HUES64 (cell line): ENCODE measurements at regions not wholly inside any gene's neighbourhood (a gene's known extent, or its start where the extent isn't known, plus 50 kb on each side); places are given as distances from the start of the nearest gene placed in this dataset.
"Not testable (repeated sequence)": the region's sequence is repeated elsewhere in the genome, so short reads cannot be mapped to it uniquely, and the experiment has no call there.

Source experiments
- H3K27ac ChIP-seq: 2 replicates; pipeline ENCODE4 v1.7.0; 2013; ENCODE audit warnings: low read depth, low read length, inconsistent platforms
- H3K27me3 ChIP-seq: 2 replicates; pipeline ENCODE4 v1.6.1; 2013; ENCODE audit warnings: mild to moderate bottlenecking, low read length; ENCODE audit not compliant: insufficient read depth
- H3K36me3 ChIP-seq: 2 replicates; pipeline ENCODE4 v1.6.1; 2013; ENCODE audit warnings: mild to moderate bottlenecking, low read length; ENCODE audit not compliant: insufficient read depth
- H3K4me1 ChIP-seq: 2 replicates; pipeline ENCODE4 v1.6.1; 2013; ENCODE audit warnings: mild to moderate bottlenecking, low read length, moderate library complexity; ENCODE audit not compliant: insufficient read depth
- H3K4me3 ChIP-seq: 2 replicates; pipeline ENCODE4 v1.5.1; 2013; ENCODE audit warnings: mild to moderate bottlenecking, low read length, moderate library complexity
- H3K9ac ChIP-seq: 2 replicates; pipeline ENCODE4 v1.6.1; 2013; ENCODE audit warnings: mild to moderate bottlenecking, low read depth, low read length
- H3K9me3 ChIP-seq: 2 replicates; pipeline ENCODE4 v1.6.1; 2013; ENCODE audit warnings: low read depth, low read length; ENCODE audit not compliant: insufficient read depth
- WGBS: fragments of 150-250, 120-280 bp; methylation state at CpG from one replicate; pipeline ENCODE4 v1.1.7; 2013; ENCODE audit warnings: missing lambda C conversion rate; 5-methylcytosine and 5-hydroxymethylcytosine counted together

DNA sequence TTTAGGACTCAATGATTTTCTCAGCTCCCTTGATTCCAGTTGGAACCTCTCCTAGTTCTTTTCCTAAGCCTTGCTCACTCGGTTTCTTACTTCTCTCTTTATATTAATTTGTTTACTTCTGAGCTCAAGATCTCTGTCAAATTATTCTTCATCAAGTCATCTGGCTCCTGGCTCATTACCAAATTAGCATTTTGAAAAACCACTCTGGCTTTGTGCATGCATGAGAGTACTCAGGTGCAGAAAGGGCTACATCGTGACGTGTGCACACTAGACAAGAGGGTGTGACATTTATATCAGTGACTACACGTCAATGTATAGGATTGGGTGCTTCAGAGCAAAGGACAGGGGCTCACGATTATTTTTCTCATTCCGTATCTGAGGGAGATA, 645.7 kb upstream of the DPP6 start:
- no peaks in the 10 kb centered on the region for H3K27me3 ChIP-seq
- no peaks in the 10 kb centered on the region for H3K4me1 ChIP-seq
- H3K9me3 ChIP-seq = peaks cover 75% of the 10 kb centered on the region
- WGBS = 71% methylated on average over 6 of the region's 6 CpGs
- no peak overlapping the region for H3K9ac ChIP-seq
- no peaks in the 10 kb centered on the region for H3K36me3 ChIP-seq
- no peak overlapping the region for H3K27ac ChIP-seq
- no peak overlapping the region for H3K4me3 ChIP-seq

DNA sequence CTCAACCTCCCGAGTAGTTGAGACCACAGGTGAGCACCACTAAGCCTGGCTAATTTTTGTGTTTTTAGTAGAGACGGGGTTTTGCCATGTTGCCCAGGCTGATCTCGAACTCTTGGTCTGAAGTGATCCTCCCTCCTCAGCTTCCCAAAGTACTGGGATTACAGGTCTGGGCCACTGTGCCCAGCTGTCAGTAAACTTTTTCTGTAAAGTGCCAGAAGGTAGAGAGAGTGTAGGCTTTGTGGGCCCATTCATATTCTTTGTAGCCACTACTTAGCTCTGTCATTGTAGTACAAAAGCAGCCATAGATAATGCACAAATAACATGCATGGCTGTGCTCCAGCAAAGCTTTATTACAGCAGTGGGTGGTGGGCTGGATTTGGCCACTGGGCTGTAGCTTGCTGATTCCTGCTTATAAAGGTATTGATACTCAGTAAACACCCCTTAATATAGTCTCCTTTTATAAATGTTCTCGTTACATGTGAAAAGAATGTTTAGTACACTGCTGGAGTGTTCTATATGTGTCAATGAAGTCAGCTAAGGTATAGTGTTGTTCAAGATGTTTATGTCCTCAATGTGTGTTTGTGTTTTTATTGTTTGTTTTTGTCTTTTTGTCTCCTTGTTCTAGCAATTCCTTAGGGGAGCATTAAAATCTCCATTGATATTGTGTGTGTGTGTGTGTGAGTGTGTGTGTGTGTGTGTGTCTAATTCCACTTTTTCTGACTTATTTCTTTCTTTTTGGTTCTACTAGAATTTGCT, 644.7 kb upstream of the DPP6 start:
- Histone ChIP-seq H3K9ac (no peak overlapping the region), H3K4me1 (no peaks in the 10 kb centered on the region), H3K27me3 (no peaks in the 10 kb centered on the region), H3K36me3 (no peaks in the 10 kb centered on the region), H3K4me3 (no peak overlapping the region), H3K27ac (no peak overlapping the region), H3K9me3 (peaks cover 76% of the 10 kb centered on the region)
- WGBS = 73% methylated on average over 4 of the region's 4 CpGs

DNA sequence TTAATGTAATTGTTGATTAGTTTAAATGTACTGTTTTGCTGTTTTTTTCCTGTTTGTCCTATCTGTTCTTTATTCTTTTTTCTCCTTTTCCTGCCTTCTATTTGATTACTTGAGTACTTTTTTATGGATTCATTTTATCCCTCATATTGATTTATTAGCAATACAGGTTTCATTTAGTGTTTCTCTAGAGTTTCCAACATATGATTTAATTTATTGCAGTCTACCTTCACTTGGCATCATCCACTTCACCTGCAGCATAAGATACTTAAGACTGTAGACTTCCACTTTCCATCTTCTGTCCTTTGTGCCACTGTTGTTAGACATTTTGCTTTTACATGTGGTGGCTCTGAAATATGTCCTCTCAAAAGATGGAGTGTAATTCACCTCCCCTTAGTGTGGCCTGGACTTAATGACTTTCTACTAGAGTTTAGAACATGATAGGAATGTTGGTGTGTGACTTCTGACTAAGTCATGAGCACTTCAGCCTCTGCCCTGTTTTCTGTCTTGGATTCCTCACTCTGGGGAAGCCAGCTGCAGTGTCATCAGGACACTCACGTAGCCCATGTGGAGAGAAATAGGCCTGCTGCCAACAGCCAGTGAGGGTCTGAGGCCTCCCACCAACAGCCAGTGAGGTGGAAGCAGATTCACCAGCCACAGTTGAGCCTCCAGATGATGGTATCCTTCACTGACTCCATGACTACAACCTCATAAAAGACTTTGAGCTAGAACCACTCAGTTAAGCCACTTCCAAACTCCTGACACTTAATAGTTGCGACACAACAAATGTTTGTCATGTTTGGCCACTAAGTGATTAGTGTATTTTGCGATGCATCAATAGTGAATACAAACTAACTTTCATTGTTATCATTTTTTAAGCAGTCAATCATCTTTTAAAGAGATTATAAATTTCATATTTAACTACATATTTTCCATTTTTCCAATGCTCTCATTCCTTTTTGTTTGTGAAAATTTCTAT, 643.5 kb upstream of the DPP6 start:
- whole genome bisulfite sequencing = 40% methylated on average over 1 of the region's 3 CpGs
- no peaks in the 10 kb centered on the region for H3K4me1 ChIP-seq

DNA sequence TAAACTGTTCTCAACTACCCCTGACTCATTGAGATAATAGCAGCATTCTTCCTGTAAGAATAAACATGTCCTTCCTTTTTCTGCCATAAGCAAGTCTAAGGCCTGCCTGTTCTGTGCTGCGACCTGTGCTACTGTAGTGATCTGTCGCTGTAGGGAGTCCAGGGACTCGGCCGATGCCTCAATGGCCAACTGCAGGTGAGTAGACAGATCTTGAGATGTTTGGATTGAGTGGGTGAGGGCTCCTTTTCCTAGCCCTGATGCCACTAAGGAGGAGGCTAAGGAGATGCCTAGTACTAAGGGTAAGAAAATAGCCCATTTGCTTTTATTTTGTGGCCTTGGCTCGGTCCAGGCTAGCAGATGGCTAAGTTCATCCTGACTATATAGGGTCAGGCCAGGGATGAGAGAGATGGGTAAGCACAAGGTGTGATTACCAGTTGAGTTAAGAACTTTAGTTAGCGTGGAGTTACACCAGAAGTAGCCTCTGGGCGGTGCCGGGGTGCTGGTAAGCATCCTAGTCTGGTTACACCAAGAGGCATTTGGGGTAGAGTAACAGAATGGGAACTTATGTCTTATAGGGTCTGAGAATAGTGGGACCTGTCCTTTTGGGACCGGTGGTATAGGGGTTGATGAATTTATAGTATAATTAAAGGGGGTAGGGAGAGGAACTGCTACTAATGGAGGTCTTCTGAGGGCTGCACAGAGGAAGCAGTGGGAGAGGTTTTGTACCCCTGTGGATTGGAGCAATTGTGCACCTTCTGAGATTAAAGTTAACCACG, 642.4 kb upstream of the DPP6 start:
- not testable (repeated sequence) for H3K9ac ChIP-seq, H3K4me1 ChIP-seq, H3K27ac ChIP-seq, H3K4me3 ChIP-seq, H3K36me3 ChIP-seq, H3K27me3 ChIP-seq
- WGBS = 83% methylated on average over 10 of the region's 10 CpGs
- peaks cover 65% of the 10 kb centered on the region for H3K9me3 ChIP-seq

More for the DNA sequence above, 643.5 kb upstream of the DPP6 start:
- Histone ChIP-seq H3K9me3 (peaks cover 70% of the 10 kb centered on the region), H3K27ac (no peak overlapping the region), H3K4me3 (no peak overlapping the region), H3K9ac (no peak overlapping the region), H3K36me3 (no peaks in the 10 kb centered on the region), H3K27me3 (no peaks in the 10 kb centered on the region)

DNA sequence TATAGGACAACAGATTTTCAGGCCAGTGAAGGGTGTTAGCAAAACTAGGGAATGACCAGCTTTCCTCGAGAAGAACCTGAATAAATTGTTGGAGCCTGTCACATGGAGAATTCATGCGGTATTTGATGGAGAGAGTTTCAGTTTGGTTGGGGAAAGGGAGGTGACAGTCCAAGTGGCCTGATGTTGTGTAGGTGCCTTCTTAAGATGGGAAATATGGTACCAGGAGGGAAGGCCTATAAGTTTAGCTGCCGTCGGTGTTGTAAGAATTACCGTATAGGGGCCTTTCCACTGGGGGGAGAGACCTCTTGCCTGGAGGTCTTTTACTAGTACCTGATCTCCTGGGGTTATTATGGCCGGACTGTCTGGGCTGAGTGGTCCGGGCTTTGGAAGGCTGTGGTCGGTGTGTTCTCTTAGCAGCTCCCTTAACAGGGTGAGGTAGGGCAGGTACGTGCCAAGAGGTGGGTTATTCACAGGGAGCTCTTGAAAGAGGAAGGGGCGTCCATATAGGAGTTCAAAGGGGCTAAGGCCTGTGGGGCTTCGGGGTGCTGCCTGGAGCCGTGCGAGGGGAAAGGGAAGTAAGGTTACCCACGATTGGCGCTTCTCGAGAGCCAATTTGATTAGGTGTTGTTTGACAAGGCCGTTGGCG, 641.1 kb upstream of the DPP6 start:
- 90% methylated on average over 18 of the region's 18 CpGs for WGBS
- not testable (repeated sequence) for H3K9ac ChIP-seq, H3K4me1 ChIP-seq, H3K27me3 ChIP-seq, H3K4me3 ChIP-seq, H3K36me3 ChIP-seq, H3K27ac ChIP-seq
- H3K9me3 ChIP-seq = peaks cover 65% of the 10 kb centered on the region

DNA sequence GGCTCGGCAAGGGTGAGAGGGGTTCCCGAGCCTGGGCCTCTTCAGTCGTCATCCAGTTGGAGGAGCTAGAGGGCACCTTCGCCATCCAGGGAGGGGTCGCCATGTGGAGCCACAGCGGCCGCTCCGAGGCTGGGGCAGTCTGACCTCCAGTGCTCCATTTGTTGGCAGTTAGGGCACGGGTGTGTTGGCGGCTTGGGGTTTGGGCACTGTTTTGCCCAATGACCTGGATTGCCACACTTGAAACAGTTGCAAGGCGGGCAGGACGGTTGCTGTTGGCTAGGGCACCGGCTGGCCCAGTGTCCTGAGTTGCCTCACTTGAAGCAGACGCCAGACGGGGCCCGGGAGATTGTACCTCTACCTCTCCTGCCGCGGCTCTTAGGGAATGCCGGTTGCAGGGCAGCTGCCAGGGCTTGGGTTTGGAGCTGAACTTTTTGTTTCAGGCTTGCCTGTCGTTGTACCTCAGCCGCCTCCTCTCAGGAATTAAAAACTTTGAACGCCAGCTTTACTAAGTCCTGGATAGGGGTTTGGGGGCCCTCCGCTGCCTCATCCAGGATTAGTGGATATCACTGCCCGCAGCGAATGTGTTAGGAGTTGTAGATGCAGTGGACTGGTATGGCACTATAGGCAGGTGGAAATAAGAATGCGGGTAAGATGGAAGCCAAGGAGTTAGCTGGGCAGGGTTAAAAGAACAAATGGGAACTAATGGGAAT, 639.9 kb upstream of the DPP6 start:
- H3K36me3 ChIP-seq, H3K27ac ChIP-seq, H3K4me1 ChIP-seq, H3K4me3 ChIP-seq, H3K9ac ChIP-seq, H3K27me3 ChIP-seq: not testable (repeated sequence)
- 87% methylated on average over 26 of the region's 26 CpGs for WGBS
- peaks cover 68% of the 10 kb centered on the region for H3K9me3 ChIP-seq

DNA sequence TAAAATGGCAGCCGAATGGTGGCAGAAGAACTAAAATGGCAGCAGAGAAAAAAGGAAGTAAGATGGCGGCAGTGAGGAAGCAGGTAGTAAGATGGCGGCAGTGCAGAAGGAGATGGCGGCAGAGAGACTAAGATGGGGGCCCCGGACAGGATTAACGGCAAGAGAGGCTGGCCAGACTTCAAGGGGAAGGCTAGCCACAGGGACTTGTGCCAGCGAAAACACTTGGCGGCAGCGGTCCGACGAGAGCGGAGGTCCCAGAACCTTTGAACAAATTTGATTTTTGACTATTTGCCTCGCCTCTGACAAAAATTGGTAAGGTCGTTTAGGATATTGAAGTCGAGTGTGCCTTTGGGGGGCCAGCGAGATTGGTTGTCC, 639.4 kb upstream of the DPP6 start:
- WGBS = 94% methylated on average over 16 of the region's 16 CpGs
- not testable (repeated sequence) for H3K9ac ChIP-seq, H3K4me1 ChIP-seq, H3K36me3 ChIP-seq, H3K27ac ChIP-seq, H3K4me3 ChIP-seq, H3K27me3 ChIP-seq
- H3K9me3 ChIP-seq = peaks cover 66% of the 10 kb centered on the region

DNA sequence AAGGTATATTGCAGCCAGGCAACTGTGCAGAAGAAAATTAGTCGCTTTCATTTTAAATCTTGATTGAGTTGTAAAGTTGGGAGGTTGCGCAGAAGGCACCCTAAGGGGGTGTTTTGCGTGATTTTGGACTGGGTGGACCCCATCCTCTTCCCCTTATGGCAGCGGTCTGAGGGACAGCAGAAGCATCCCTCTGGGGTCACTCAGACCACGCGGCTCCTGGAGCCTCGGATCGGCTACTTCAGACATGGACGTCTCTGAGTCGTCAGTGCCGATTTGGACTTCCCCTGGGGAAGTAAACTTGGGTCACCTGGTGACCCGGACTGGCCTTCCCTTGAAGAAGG, 639.0 kb upstream of the DPP6 start:
- no peaks in the 10 kb centered on the region for H3K36me3 ChIP-seq
- H3K27ac ChIP-seq = no peak overlapping the region

DNA sequence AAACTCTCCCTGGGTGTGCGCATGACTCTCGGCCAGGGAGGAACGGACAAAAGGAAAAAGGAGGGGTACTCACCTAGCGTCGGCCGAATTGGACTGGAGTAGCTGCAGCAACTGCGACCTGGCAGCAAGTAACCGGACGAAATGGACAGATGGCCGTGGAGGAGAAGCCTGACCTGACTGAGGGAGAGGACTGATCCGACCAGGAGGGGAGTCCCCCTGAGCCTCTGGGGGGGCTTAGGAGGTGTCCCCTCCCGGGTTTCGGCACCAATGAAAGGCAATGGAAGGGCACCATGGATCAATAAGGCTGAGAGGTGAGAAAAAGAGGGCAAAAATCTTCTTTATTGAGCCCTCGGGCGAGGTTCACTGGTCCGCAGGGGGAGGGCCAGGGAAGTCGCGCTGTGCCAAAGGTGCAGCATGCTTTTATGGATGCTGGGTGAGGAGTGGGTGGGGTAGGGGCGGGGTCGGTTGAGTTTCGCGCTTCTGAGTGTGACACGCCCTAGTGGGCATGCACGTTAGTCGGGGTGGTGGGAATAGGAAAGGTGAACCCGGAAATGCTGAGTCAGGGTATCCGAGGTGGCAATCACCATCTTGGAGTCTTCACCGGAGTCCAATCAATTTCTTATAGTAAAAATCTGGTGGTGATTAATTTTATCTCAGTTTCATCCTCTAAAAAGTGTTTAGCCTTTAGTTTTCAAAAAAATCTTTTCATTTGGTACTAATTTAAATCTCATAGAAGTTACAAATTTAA, 638.5 kb upstream of the DPP6 start:
- no peaks in the 10 kb centered on the region for H3K27me3 ChIP-seq
- H3K4me3 ChIP-seq = no peak overlapping the region
- H3K36me3 ChIP-seq = no peaks in the 10 kb centered on the region
- no peak overlapping the region for H3K27ac ChIP-seq
- no peaks in the 10 kb centered on the region for H3K4me1 ChIP-seq
- no peak overlapping the region for H3K9ac ChIP-seq
- H3K9me3 ChIP-seq = peaks cover 69% of the 10 kb centered on the region
- 90% methylated on average over 27 of the region's 28 CpGs for WGBS

More for the DNA sequence above, 639.0 kb upstream of the DPP6 start:
- H3K9ac ChIP-seq = no peak overlapping the region
- H3K9me3 ChIP-seq = peaks cover 67% of the 10 kb centered on the region
- no peaks in the 10 kb centered on the region for H3K4me1 ChIP-seq
- WGBS = 84% methylated on average over 12 of the region's 12 CpGs
- H3K27me3 ChIP-seq = no peaks in the 10 kb centered on the region
- no peak overlapping the region for H3K4me3 ChIP-seq

DNA sequence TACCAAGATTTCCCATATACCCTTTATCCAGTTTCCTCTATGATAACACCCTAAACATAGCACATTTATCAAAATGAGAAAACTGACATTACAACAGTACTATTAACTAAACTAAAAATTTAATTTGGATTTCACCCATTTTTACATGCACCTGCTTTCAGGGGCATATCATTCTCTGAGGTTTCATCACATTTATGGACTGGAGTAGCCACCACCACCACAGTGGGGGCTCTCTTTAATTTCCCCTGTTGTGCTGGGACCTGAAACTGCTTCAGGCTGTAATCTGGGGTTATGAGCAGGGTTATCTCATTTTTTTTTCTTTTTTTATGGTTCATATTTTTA, 637.9 kb upstream of the DPP6 start:
- no peaks in the 10 kb centered on the region for H3K4me1 ChIP-seq
- no peak overlapping the region for H3K4me3 ChIP-seq
- H3K9me3 ChIP-seq = peaks cover 68% of the 10 kb centered on the region
- H3K27ac ChIP-seq = no peak overlapping the region
- H3K9ac ChIP-seq = no peak overlapping the region
- H3K27me3 ChIP-seq = no peaks in the 10 kb centered on the region
- no peaks in the 10 kb centered on the region for H3K36me3 ChIP-seq
